WERI-Rb-1 (cell line): ENCODE measurements at regions not wholly inside any gene's neighbourhood (a gene's known extent, or its start where the extent isn't known, plus 50 kb on each side); places are given as distances from the start of the nearest gene placed in this dataset.
"Not testable (repeated sequence)": the region's sequence is repeated elsewhere in the genome, so short reads cannot be mapped to it uniquely, and the experiment has no call there.

Source experiments
- DNase-seq: peaks from one replicate; pipeline ENCODE4 v3.0.0-alpha.2; 2020
- H3K27ac ChIP-seq: fragments of 250-450 bp; sonication (Bioruptor Pico); 2 replicates; pipeline ENCODE4 v1.5.1; 2020; ENCODE audit warnings: mild to moderate bottlenecking, moderate library complexity
- H3K27me3 ChIP-seq: fragments of 250-450 bp; sonication (Bioruptor Pico); 2 replicates; pipeline ENCODE4 v1.5.1; 2021; ENCODE audit warnings: mild to moderate bottlenecking, low read depth, moderate library complexity; ENCODE audit not compliant: insufficient read depth, severe bottlenecking
- H3K36me3 ChIP-seq: fragments of 250-450 bp; sonication (Bioruptor Pico); 2 replicates; pipeline ENCODE4 v1.5.1; 2020; ENCODE audit warnings: mild to moderate bottlenecking, moderate library complexity
- H3K4me3 ChIP-seq: 2 replicates; pipeline ENCODE4 v1.5.1; 2011; ENCODE audit warnings: low read depth, mild to moderate bottlenecking, control low read depth, low read length
- H3K9me3 ChIP-seq: fragments of 250-450 bp; sonication (Bioruptor Pico); 2 replicates; pipeline ENCODE4 v1.5.1; 2021; ENCODE audit warnings: mild to moderate bottlenecking, moderate library complexity; ENCODE audit not compliant: severe bottlenecking
- TF ChIP-seq, protein P1 (sequence below): IDR thresholded peaks from 2 replicates; pipeline ENCODE4 v1.5.1; 2011; ENCODE audit warnings: low read depth, mild to moderate bottlenecking, control low read depth, inconsistent platforms, low read length

DNA sequence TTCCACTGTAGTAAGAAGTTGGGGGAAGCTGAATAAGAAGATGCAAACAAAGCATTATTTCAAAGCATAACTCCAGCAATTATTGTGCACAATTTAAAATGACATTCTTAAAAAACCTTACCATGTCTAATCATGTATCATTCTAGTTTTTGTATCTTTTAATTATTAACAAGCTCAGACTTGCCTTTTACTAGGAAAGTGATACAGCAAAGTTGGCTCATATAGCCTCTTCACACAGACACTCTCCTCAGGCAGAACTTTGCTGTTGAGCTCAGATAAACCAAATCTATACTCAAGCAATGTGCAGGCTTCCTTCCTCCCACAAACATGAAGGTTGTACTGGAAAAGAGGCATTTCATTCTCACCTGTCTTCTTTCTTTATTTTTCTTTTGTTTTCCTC is 358.7 kb upstream of the EMCN start:
- H3K9me3 ChIP-seq: no peaks in the 10 kb centered on the region
- H3K4me3 ChIP-seq: no peak overlapping the region
- DNase-seq: no peak
- no peaks in the 10 kb centered on the region for H3K27me3 ChIP-seq
- H3K27ac ChIP-seq: no peak overlapping the region
- TF ChIP-seq, protein P1, sequence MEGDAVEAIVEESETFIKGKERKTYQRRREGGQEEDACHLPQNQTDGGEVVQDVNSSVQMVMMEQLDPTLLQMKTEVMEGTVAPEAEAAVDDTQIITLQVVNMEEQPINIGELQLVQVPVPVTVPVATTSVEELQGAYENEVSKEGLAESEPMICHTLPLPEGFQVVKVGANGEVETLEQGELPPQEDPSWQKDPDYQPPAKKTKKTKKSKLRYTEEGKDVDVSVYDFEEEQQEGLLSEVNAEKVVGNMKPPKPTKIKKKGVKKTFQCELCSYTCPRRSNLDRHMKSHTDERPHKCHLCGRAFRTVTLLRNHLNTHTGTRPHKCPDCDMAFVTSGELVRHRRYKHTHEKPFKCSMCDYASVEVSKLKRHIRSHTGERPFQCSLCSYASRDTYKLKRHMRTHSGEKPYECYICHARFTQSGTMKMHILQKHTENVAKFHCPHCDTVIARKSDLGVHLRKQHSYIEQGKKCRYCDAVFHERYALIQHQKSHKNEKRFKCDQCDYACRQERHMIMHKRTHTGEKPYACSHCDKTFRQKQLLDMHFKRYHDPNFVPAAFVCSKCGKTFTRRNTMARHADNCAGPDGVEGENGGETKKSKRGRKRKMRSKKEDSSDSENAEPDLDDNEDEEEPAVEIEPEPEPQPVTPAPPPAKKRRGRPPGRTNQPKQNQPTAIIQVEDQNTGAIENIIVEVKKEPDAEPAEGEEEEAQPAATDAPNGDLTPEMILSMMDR: no peak
- no peaks in the 10 kb centered on the region for H3K36me3 ChIP-seq

GRCh38 chr4:100875296-100876068 is 357.7 kb upstream of the EMCN start:
- no peaks in the 10 kb centered on the region for H3K9me3 ChIP-seq
- DNase-seq: no peak
- TF ChIP-seq, protein P1: no peak

GRCh38 chr4:100872811-100873210 is 355.0 kb upstream of the EMCN start:
- Histone ChIP-seq H3K27ac (no peak overlapping the region), H3K36me3 (no peaks in the 10 kb centered on the region), H3K4me3 (no peak overlapping the region), H3K27me3 (no peaks in the 10 kb centered on the region), H3K9me3 (no peaks in the 10 kb centered on the region)
- TF ChIP-seq, protein P1: no peak
- no peak for DNase-seq

More at GRCh38 chr4:100875296-100876068, 357.7 kb upstream of the EMCN start:
- Histone ChIP-seq H3K4me3 (no peak overlapping the region), H3K27me3 (no peaks in the 10 kb centered on the region), H3K36me3 (no peaks in the 10 kb centered on the region), H3K27ac (no peak overlapping the region)

GRCh38 chr4:100870940-100871772 is 353.3 kb upstream of the EMCN start:
- H3K27me3 ChIP-seq: no peaks in the 10 kb centered on the region
- TF ChIP-seq, protein P1: no peak
- no peak for DNase-seq
- no peak overlapping the region for H3K27ac ChIP-seq
- no peaks in the 10 kb centered on the region for H3K36me3 ChIP-seq
- no peaks in the 10 kb centered on the region for H3K9me3 ChIP-seq
- no peak overlapping the region for H3K4me3 ChIP-seq

GRCh38 chr4:100869276-100869675 is 351.5 kb upstream of the EMCN start:
- no peak for DNase-seq
- Histone ChIP-seq H3K4me3 (no peak overlapping the region), H3K27ac (no peak overlapping the region), H3K27me3 (no peaks in the 10 kb centered on the region), H3K9me3 (no peaks in the 10 kb centered on the region), H3K36me3 (no peaks in the 10 kb centered on the region)
- TF ChIP-seq, protein P1: no peak

DNA sequence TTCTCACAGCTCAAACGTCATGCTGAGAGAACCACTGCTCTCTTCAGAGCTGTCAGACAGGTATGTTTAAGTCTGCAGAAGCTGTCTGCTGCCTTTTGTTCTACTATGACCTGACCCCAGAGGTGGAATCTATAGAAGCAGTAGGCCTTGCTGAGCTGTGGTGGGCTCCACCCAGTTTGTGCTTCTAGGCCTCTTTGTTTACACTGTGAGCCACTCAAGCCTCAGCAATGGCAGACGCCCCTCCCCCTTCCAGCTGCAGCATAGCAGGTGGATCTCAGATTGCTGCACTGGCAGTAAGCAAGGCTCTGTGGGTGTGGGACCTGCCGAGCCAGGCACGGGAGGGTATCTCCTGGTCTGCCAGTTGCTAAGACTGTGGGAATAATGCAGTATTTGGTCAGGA is 350.5 kb upstream of the EMCN start:
- DNase-seq, H3K27me3 ChIP-seq: not testable (repeated sequence)

More for the DNA sequence above, 350.5 kb upstream of the EMCN start:
- not testable (repeated sequence) for H3K9me3 ChIP-seq, H3K36me3 ChIP-seq, H3K27ac ChIP-seq, H3K4me3 ChIP-seq
